Gastrocnemius medialis (tissue), 4 donors: ENCODE measurements at regions not wholly inside any gene's neighbourhood (a gene's known extent, or its start where the extent isn't known, plus 50 kb on each side); places are given as distances from the start of the nearest gene placed in this dataset.

ENCODE experiments used
- POLR2A ChIP-seq, 2 donors: fragments of 450-650 bp; IDR thresholded peaks; one replicate each; pipeline ENCODE4 v1.6.1; 2017; ENCODE audit warnings: antibody characterized with exemption in 2 of 2, mild to moderate bottlenecking in 2 of 2, moderate library complexity in 2 of 2
- TF ChIP-seq, protein P1 (sequence below), 5 experiments: fragments of 450-650 bp in 3 of 5; fragments of 200-600 bp in 2 of 5; sonication (generic) in 2 of 5; IDR thresholded peaks in 4 of 5; conservative IDR thresholded peaks in 1 of 5; 1 replicate in 4 of 5; 2 replicates in 1 of 5; pipeline ENCODE4 v1.5.1; 2016 to 2019; ENCODE audit warnings: antibody characterized with exemption in 5 of 5, mild to moderate bottlenecking in 3 of 5, moderate library complexity in 3 of 5

DNA sequence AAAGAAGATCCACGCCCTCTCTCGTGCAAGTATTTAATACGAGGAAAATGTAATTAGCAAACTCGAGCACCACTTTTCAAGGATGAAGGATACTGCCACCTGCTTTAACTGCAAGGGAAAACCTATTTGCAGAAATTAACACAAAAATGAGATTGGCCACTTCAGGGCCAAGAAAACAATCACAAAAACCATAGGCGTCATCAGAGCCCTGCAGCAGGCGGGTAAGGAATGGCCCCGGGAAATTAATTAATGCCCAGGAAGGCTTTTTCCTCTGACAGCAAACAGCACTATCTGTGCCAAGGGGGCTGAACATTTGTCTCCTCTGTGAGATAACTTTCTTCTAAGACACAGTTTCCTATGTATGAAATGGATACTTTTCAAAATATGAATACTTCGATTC, 255.7 kb downstream of the CTTN start:
- TF ChIP-seq, protein P1, sequence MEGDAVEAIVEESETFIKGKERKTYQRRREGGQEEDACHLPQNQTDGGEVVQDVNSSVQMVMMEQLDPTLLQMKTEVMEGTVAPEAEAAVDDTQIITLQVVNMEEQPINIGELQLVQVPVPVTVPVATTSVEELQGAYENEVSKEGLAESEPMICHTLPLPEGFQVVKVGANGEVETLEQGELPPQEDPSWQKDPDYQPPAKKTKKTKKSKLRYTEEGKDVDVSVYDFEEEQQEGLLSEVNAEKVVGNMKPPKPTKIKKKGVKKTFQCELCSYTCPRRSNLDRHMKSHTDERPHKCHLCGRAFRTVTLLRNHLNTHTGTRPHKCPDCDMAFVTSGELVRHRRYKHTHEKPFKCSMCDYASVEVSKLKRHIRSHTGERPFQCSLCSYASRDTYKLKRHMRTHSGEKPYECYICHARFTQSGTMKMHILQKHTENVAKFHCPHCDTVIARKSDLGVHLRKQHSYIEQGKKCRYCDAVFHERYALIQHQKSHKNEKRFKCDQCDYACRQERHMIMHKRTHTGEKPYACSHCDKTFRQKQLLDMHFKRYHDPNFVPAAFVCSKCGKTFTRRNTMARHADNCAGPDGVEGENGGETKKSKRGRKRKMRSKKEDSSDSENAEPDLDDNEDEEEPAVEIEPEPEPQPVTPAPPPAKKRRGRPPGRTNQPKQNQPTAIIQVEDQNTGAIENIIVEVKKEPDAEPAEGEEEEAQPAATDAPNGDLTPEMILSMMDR (IDR thresholded peaks at IDR 0.05 in 4 of 5, conservative IDR thresholded peaks at IDR 0.05 in 1 of 5), result no peak
- TF ChIP-seq POLR2A (IDR thresholded peaks at IDR 0.05), result no peak
